ENCODE measurements at regions not wholly inside any gene's neighbourhood (a gene's known extent, or its start where the extent isn't known, plus 50 kb on each side); places are given as distances from the start of the nearest gene placed in this dataset.

GRCh38 chr1:34303218-34303617, 126.5 kb downstream of the C1orf94 start:
- DNase-seq (ENCODE audit: insufficient read length, low spot score) (no peak), FAIRE-seq (no peak)
- TF ChIP-seq CTCF (IDR thresholded peaks at IDR 0.05; ENCODE audit: insufficient read depth, missing control alignments), result no peak

- no peak for TF ChIP-seq CTCF (IDR thresholded peaks at IDR 0.05; ENCODE audit: insufficient read depth, missing control alignments)
- DNase-seq (ENCODE audit: insufficient read length, low spot score) (no peak), FAIRE-seq (no peak)
Measured at GRCh38 chr1:34306568-34306967, 129.9 kb downstream of the C1orf94 start.

DNA sequence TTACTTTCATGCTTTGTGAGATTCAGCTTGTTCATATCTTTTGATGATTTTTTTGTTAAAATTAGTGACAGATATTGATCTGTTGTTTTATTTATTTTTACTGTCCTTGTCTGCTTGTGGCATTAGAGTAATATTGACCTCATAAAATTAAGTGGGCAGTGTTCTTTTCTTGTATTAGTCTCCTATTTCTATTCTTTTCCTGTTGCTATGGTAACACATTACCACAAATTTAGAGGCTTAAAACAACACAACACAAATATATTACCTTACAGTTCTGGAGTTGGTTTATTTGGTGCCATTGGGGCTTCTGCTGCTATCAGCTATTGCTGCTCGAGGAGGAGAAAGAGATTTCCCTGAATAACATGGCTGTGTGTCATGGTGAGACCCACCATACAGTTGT, 135.7 kb downstream of the C1orf94 start:
- no peak for DNase-seq (ENCODE audit: insufficient read length, low spot score)
- no peak for FAIRE-seq
- no peak for TF ChIP-seq CTCF (IDR thresholded peaks at IDR 0.05; ENCODE audit: insufficient read depth, missing control alignments)

- TF ChIP-seq CTCF (IDR thresholded peaks at IDR 0.05; ENCODE audit: insufficient read depth, missing control alignments), result no peak
Measured at GRCh38 chr1:34315974-34316373, 139.3 kb downstream of the C1orf94 start.

DNA sequence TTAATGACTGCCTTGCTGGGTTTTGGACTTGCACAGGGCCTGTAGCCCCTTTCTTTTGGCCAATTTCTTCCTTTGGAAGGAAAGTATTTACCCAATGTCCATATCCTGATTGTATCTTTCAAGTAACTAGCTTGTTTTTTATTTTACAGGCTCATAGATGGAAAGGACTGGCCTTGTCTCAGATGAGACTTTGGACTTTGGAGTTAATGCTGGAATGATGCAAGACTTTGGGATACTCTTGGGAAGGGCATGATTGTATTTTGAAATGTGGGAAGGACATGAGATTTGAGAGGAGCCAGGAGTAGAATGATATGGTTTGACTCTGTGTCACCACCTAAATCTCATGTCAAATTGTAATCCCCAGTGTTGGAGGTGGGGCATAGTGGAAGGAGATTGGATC, 140.1 kb downstream of the C1orf94 start:
- no peak for TF ChIP-seq CTCF (IDR thresholded peaks at IDR 0.05; ENCODE audit: insufficient read depth, missing control alignments)
- FAIRE-seq, result no peak
- no peak for DNase-seq (ENCODE audit: insufficient read length, low spot score)

More at GRCh38 chr1:34315974-34316373, 139.3 kb downstream of the C1orf94 start:
- FAIRE-seq (no peak), DNase-seq (ENCODE audit: insufficient read length, low spot score) (no peak)

- no peak for TF ChIP-seq CTCF (IDR thresholded peaks at IDR 0.05; ENCODE audit: insufficient read depth, missing control alignments)
- DNase-seq (ENCODE audit: insufficient read length, low spot score) (no peak), FAIRE-seq (no peak)
Measured at GRCh38 chr1:34319218-34319617, 142.5 kb downstream of the C1orf94 start.

GRCh38 chr1:34320053-34320669, 143.5 kb downstream of the C1orf94 start:
- TF ChIP-seq CTCF (IDR thresholded peaks at IDR 0.05; ENCODE audit: insufficient read depth, missing control alignments), result no peak
- FAIRE-seq, result no peak
- no peak for DNase-seq (ENCODE audit: insufficient read length, low spot score)
